ENCODE measurements at regions not wholly inside any gene's neighbourhood (a gene's known extent, or its start where the extent isn't known, plus 50 kb on each side); places are given as distances from the start of the nearest gene placed in this dataset.
"Not testable (repeated sequence)": the region's sequence is repeated elsewhere in the genome, so short reads cannot be mapped to it uniquely, and the experiment has no call there.

DNA sequence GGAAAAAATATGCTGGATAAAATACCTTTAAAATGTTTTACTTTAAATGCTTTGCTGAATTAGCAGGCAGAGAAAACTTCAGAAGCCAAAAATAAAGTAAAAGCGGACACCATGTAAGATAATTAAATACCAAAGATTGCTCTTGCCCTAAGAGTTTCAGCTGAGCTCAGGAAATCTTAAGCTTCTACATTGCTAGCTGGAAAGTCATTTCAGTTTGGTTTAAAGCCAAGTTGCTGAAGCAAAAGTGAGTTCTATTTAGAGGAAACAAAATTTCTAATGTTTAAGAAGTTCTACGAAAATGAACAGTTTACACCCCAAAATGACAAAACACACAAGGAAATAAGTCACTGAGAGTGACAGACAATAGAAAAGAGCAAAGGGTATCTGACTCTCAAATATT, 310.0 kb downstream of the ADAMTS20 start:
- Histone ChIP-seq H3K27ac (peak overlapping the region; percentile 48; the same call in 1 of the 2 replicates), H3K4me3 (no peak overlapping the region), H3K9ac (ENCODE audit: insufficient read length) (no peak overlapping the region), H3K36me3 (ENCODE audit: insufficient read depth, low read length) (no peaks in the 10 kb centered on the region), H3K9me3 (ENCODE audit: low read depth, low read length) (no peaks in the 10 kb centered on the region)
- TF ChIP-seq EZH2 (IDR thresholded peaks at IDR 0.05) (no peak), POLR2AphosphoS5 (IDR thresholded peaks at IDR 0.05; ENCODE audit: borderline replicate concordance, low read depth, low read length) (no peak), FOXP2 (optimal IDR thresholded peaks at IDR 0.05; ENCODE audit: control extremely low read depth, extremely low read length, insufficient read depth) (no peak)
- DNase-seq (ENCODE audit: low read depth, low spot score), result no peak

DNA sequence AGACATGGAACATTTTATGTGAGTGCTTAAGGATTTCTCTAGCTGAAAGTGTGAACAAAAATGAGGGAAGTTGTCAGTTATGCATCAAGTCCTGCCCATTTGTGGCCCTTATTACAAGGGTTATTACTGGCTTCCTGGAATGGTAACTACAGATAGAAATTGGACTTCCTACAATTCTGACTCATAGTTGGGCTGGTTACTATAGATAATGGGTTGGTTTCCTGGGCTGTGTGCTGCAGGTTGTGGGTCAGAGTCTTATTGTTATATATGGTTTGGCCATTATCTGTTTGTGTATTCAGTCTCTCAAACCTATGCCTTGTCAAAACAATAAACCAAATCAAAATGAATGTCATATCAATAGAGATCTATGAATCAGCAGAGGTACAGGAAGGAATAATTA, 313.7 kb downstream of the ADAMTS20 start:
- H3K4me3 ChIP-seq, result no peak overlapping the region
- H3K9ac ChIP-seq (ENCODE audit: insufficient read length), result no peak overlapping the region
- H3K27ac ChIP-seq, result no peak overlapping the region
- TF ChIP-seq FOXP2 (optimal IDR thresholded peaks at IDR 0.05; ENCODE audit: control extremely low read depth, extremely low read length, insufficient read depth), result no peak
- TF ChIP-seq EZH2 (IDR thresholded peaks at IDR 0.05), result no peak
- TF ChIP-seq POLR2AphosphoS5 (IDR thresholded peaks at IDR 0.05; ENCODE audit: borderline replicate concordance, low read depth, low read length), result no peak
- H3K9me3 ChIP-seq (ENCODE audit: low read depth, low read length), result no peaks in the 10 kb centered on the region
- no peaks in the 10 kb centered on the region for H3K36me3 ChIP-seq (ENCODE audit: insufficient read depth, low read length)
- no peak for DNase-seq (ENCODE audit: low read depth, low spot score)

DNA sequence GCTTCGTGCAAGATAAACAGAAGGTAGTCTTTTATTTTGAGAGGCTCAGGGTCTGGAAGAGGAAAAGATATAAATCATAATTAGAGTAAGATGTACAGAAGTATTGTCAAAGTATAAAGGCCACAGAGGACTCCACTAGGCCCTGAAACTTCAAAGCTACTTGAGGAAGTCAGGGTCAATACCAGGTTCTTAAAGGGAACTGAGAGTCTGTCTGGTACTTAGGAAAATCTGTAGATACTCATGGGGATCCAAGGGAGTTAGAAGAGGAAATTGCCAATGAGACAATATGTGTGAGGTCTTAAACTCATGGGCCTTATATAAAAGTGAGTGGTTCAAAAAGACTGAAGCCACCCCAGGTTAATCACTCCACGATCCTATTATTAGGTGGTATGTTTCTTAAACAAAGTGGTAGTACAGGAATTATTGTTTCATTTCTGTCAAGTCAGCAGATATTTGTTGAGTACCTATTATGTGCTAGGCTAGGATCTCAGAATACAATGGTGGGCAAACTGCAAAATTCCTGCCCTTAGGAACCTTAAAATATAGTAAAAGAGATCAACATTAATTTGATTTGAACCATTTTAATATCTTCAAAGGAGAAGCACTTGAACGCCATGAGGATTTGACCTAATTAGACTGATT, 314.6 kb downstream of the ADAMTS20 start:
- Histone ChIP-seq H3K9ac (ENCODE audit: insufficient read length) (no peak overlapping the region), H3K36me3 (ENCODE audit: insufficient read depth, low read length) (no peaks in the 10 kb centered on the region), H3K4me3 (no peak overlapping the region), H3K9me3 (ENCODE audit: low read depth, low read length) (no peaks in the 10 kb centered on the region), H3K27ac (no peak overlapping the region)
- DNase-seq (ENCODE audit: low read depth, low spot score), result no peak
- no peak for TF ChIP-seq EZH2 (IDR thresholded peaks at IDR 0.05)
- TF ChIP-seq FOXP2 (optimal IDR thresholded peaks at IDR 0.05; ENCODE audit: control extremely low read depth, extremely low read length, insufficient read depth), result no peak
- no peak for TF ChIP-seq POLR2AphosphoS5 (IDR thresholded peaks at IDR 0.05; ENCODE audit: borderline replicate concordance, low read depth, low read length)

DNA sequence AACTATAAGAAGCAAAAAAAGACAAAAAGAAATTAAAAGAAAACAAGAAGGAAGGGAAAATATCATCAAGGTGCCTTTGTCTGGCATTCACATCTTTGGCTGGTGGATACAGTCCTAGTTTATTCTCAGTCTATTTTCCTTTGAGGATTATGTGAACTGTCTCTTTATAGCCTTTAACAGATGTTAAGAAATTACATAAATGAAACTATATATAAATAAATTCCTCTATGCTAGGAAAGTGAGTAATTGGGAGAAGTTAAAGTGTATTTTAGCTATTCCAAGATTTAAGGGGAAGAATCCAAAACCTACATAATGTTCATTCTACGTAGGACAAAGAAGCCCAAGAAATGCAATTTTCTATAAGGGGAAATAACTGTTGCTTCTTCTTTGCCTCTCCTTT, 316.3 kb downstream of the ADAMTS20 start:
- no peak for DNase-seq (ENCODE audit: low read depth, low spot score)
- Histone ChIP-seq H3K9ac (ENCODE audit: insufficient read length) (no peak overlapping the region), H3K4me3 (no peak overlapping the region), H3K9me3 (ENCODE audit: low read depth, low read length) (no peaks in the 10 kb centered on the region), H3K36me3 (ENCODE audit: insufficient read depth, low read length) (no peaks in the 10 kb centered on the region), H3K27ac (no peak overlapping the region)
- TF ChIP-seq POLR2AphosphoS5 (IDR thresholded peaks at IDR 0.05; ENCODE audit: borderline replicate concordance, low read depth, low read length) (no peak), FOXP2 (optimal IDR thresholded peaks at IDR 0.05; ENCODE audit: control extremely low read depth, extremely low read length, insufficient read depth) (no peak), EZH2 (IDR thresholded peaks at IDR 0.05) (no peak)

DNA sequence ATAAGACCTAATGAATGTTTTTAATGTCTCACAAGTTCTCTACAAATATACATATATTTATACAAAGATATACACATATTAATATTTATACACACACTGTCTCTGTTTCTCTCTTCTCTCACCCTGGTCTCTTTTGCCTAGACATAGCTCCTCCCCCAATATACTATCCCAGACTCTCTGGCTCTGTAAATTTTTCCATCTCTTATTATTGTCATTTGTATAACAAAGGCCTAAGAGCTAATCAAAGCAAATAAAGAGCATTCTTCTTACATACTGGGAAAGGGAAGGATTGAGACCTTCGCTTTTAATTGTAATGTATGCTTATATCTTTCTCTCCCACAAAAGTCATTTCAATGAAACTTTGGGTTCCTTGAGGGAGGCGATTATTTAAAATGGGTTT, 318.1 kb downstream of the ADAMTS20 start:
- no peak overlapping the region for H3K9ac ChIP-seq (ENCODE audit: insufficient read length)
- H3K9me3 ChIP-seq (ENCODE audit: low read depth, low read length), result no peaks in the 10 kb centered on the region
- no peak overlapping the region for H3K27ac ChIP-seq
- no peak for TF ChIP-seq EZH2 (IDR thresholded peaks at IDR 0.05)
- TF ChIP-seq FOXP2 (optimal IDR thresholded peaks at IDR 0.05; ENCODE audit: control extremely low read depth, extremely low read length, insufficient read depth), result no peak
- no peak for TF ChIP-seq POLR2AphosphoS5 (IDR thresholded peaks at IDR 0.05; ENCODE audit: borderline replicate concordance, low read depth, low read length)
- DNase-seq (ENCODE audit: low read depth, low spot score), result no peak
- H3K4me3 ChIP-seq, result no peak overlapping the region
- no peaks in the 10 kb centered on the region for H3K36me3 ChIP-seq (ENCODE audit: insufficient read depth, low read length)

DNA sequence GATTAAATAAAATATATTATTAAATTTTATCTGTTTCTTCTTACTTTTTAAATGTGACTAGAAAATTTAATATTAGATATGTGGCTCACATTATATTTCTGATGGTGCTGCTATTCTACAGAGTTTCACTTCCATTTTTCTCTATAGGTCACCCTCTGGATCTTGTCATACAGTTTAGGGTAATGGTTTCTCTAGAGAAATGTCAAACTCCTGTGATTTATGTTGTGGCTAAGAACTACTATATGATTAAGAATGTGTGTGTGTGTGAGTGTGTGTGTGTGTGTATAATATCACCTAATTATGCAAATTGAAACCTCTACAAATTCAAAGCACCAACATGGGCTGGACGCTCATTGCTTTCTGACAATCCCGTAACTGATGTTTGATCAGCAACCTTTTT, 325.9 kb downstream of the ADAMTS20 start:
- DNase-seq (ENCODE audit: low read depth, low spot score), result no peak
- TF ChIP-seq FOXP2 (optimal IDR thresholded peaks at IDR 0.05; ENCODE audit: control extremely low read depth, extremely low read length, insufficient read depth), result no peak
- no peak for TF ChIP-seq POLR2AphosphoS5 (IDR thresholded peaks at IDR 0.05; ENCODE audit: borderline replicate concordance, low read depth, low read length)
- no peak for TF ChIP-seq EZH2 (IDR thresholded peaks at IDR 0.05)
- H3K27ac ChIP-seq, result no peak overlapping the region
- no peaks in the 10 kb centered on the region for H3K9me3 ChIP-seq (ENCODE audit: low read depth, low read length)
- no peaks in the 10 kb centered on the region for H3K36me3 ChIP-seq (ENCODE audit: insufficient read depth, low read length)
- H3K4me3 ChIP-seq, result no peak overlapping the region
- H3K9ac ChIP-seq (ENCODE audit: insufficient read length), result no peak overlapping the region

DNA sequence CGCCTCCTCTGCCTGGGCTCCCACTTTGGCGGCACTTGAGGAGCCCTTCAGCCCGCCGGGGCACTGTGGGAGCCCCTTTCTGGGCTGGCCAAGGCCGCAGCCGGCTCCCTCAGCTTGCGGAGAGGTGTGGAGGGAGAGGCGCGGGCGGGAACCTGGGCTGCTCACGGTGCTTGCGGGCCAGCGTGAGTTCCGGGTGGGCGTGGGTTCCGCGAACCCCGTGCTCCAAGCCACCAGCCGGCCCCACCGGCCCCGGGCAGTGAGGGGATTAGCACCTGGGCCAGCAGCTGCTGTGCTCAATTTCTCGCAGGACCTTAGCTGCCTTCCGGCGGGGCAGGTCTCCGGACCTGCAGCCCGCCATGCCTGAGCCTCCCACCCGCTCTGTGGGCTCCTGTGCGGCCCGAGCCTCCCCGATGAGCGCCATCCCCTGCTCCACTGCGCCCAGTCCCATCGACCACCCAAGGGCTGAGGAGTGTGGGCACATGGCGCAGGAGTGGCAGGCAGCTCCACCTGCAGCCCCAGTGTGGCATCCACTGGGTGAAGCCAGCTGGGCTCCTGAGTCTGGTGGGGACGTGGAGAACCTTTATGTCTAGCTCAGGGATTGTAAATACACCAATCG, 327.7 kb downstream of the ADAMTS20 start:
- H3K4me3 ChIP-seq; H3K9ac ChIP-seq (ENCODE audit: insufficient read length); H3K27ac ChIP-seq; H3K36me3 ChIP-seq (ENCODE audit: insufficient read depth, low read length); H3K9me3 ChIP-seq (ENCODE audit: low read depth, low read length); DNase-seq (ENCODE audit: low read depth, low spot score): not testable (repeated sequence)

DNA sequence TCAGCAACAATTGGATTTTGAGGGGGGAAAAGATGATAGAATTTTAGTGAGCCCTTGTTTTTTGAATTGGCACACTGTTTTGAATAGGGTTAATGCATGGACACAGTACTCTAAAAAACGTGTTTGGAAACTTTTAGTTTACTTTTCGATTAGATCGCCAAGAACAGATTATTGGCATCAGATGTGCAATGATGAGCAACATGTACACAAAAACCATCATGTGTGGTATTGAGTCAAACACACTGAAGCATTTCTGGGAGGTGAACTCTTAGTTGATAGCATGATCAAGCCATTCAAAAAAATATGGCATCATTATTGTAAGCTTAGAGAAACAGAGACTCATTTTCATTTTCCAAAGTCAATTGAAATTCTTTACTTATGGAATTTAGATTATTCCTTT, 329.2 kb downstream of the ADAMTS20 start:
- DNase-seq (ENCODE audit: low read depth, low spot score), result no peak

DNA sequence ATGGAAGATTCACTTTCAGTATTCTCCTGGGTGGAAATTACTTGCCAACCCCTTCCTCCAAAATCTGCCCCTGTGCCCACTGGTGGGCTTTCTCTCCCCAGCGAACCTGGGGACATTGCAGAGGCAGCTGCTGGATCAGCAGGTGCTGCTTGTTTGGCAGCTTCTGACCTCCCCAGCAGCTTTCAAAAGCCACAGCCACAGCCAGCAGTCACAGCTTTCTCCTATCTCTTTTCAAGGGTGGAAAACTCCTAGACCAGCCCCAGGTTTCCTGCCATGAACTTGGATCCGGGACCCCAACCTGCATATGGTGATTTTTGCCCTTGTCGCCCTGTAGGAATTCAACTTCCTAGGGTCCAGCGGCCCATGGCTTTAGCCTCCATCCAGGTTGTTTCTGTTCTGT, 330.8 kb downstream of the ADAMTS20 start:
- TF ChIP-seq FOXP2 (optimal IDR thresholded peaks at IDR 0.05; ENCODE audit: control extremely low read depth, extremely low read length, insufficient read depth) (no peak), POLR2AphosphoS5 (IDR thresholded peaks at IDR 0.05; ENCODE audit: borderline replicate concordance, low read depth, low read length) (no peak), EZH2 (IDR thresholded peaks at IDR 0.05) (no peak)
- no peak overlapping the region for H3K9ac ChIP-seq (ENCODE audit: insufficient read length)
- H3K4me3 ChIP-seq, result no peak overlapping the region
- H3K9me3 ChIP-seq (ENCODE audit: low read depth, low read length), result no peaks in the 10 kb centered on the region
- no peak overlapping the region for H3K27ac ChIP-seq
- no peaks in the 10 kb centered on the region for H3K36me3 ChIP-seq (ENCODE audit: insufficient read depth, low read length)
- DNase-seq (ENCODE audit: low read depth, low spot score), result no peak

More for the DNA sequence above, 329.2 kb downstream of the ADAMTS20 start:
- H3K4me3 ChIP-seq, result no peak overlapping the region
- no peak overlapping the region for H3K27ac ChIP-seq
- H3K9me3 ChIP-seq (ENCODE audit: low read depth, low read length), result no peaks in the 10 kb centered on the region
- no peak overlapping the region for H3K9ac ChIP-seq (ENCODE audit: insufficient read length)
- TF ChIP-seq POLR2AphosphoS5 (IDR thresholded peaks at IDR 0.05; ENCODE audit: borderline replicate concordance, low read depth, low read length), result no peak
- TF ChIP-seq EZH2 (IDR thresholded peaks at IDR 0.05), result no peak
- TF ChIP-seq FOXP2 (optimal IDR thresholded peaks at IDR 0.05; ENCODE audit: control extremely low read depth, extremely low read length, insufficient read depth), result no peak
- H3K36me3 ChIP-seq (ENCODE audit: insufficient read depth, low read length), result no peaks in the 10 kb centered on the region

Data from SK-N-MC (cell line).